ENCODE measurements at regions not wholly inside any gene's neighbourhood (a gene's known extent, or its start where the extent isn't known, plus 50 kb on each side); places are given as distances from the start of the nearest gene placed in this dataset.

DNA sequence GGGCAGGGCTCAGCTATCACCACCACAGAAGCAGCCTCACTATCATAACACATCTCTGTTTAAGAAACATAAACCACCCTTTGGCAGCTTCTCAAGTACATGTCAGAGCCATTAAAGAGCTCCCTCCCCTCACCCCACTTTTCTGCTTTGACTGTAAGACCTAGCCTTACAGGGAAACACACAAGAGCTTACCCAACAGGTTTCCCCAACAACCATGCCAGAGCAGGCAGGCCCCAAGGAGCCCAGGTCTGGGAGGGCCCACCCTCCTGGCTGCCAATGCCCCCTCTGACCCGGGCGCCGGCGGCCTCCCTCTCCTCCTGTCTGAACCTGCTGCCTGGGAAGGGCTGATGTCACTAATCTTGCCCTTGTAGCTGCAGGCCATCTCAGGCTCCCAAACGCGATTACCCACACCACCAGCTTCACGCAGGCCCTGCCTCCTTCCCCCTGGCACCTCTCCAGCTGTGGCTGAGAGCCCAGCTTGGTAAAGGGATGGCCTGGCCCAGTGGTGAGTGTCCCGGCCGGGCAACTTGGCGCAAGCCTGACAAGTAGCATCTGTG, 402.0 kb downstream of the MAFB start:
- Histone ChIP-seq H3K27me3 (ENCODE audit: control insufficient read depth, insufficient read depth, low read length) (peaks cover 4% of the 10 kb centered on the region), H3K4me3 (ENCODE audit: low read depth, low read length) (no peak overlapping the region), H3K9me3 (ENCODE audit: control insufficient read depth, insufficient read depth, low read length) (no peaks in the 10 kb centered on the region), H3K27ac (ENCODE audit: low read depth, low read length) (no peak overlapping the region)
- ChIA-PET POLR2A (no interaction called here), CTCF (no interaction called here)
- TF ChIP-seq, protein P1, sequence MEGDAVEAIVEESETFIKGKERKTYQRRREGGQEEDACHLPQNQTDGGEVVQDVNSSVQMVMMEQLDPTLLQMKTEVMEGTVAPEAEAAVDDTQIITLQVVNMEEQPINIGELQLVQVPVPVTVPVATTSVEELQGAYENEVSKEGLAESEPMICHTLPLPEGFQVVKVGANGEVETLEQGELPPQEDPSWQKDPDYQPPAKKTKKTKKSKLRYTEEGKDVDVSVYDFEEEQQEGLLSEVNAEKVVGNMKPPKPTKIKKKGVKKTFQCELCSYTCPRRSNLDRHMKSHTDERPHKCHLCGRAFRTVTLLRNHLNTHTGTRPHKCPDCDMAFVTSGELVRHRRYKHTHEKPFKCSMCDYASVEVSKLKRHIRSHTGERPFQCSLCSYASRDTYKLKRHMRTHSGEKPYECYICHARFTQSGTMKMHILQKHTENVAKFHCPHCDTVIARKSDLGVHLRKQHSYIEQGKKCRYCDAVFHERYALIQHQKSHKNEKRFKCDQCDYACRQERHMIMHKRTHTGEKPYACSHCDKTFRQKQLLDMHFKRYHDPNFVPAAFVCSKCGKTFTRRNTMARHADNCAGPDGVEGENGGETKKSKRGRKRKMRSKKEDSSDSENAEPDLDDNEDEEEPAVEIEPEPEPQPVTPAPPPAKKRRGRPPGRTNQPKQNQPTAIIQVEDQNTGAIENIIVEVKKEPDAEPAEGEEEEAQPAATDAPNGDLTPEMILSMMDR (IDR thresholded peaks at IDR 0.05; ENCODE audit: low read depth, low read length), result no peak
- no peak for DNase-seq (ENCODE audit: low read depth, low spot score)

DNA sequence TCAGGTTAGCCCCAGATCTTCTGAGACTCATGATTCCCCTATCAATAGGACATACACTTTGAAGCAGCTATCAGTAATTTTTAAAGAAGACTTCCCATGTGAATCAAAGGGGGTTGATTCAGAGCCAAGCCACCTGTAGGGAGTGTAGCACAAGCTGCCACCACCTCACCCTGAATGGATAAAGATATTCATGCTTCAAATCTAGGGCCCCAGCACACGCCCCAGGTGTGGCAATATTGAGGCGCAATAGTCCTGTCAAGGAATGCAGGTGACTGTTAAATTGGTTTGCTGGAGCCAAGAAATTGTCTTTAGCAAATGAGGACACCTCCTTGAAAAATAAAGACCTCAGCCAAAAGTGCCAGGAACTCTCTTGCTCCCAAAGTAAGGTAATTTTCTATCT, 404.4 kb downstream of the MAFB start:
- ChIA-PET POLR2A (no interaction called here), CTCF (no interaction called here)
- Histone ChIP-seq H3K9me3 (ENCODE audit: control insufficient read depth, insufficient read depth, low read length) (no peaks in the 10 kb centered on the region), H3K27me3 (ENCODE audit: control insufficient read depth, insufficient read depth, low read length) (peaks cover 4% of the 10 kb centered on the region), H3K27ac (ENCODE audit: low read depth, low read length) (no peak overlapping the region), H3K4me3 (ENCODE audit: low read depth, low read length) (no peak overlapping the region)
- TF ChIP-seq, protein P1 (IDR thresholded peaks at IDR 0.05; ENCODE audit: low read depth, low read length), result no peak
- DNase-seq (ENCODE audit: low read depth, low spot score), result no peak

DNA sequence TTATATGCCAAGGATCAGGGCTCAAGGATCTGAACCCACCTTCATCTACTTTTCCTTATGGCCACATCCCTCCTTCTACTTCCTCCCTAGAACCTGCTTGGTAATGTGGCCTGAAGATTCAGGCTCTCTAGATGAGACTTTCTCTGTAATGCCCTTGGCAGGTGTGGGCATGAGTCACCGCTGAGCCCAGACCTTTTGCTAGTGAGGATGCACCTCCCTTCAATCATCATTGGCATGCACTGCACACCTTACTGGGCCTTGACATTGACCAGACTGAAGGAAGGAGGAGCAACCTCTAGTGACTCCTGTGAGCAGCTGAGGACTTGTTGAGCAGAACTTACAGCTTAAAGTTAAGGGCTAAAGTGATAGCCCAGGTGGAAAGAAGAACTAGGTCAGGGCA, 405.3 kb downstream of the MAFB start:
- DNase-seq (ENCODE audit: low read depth, low spot score), result no peak
- no peak overlapping the region for H3K27ac ChIP-seq (ENCODE audit: low read depth, low read length)
- CTCF ChIA-PET, result interaction anchor here (0.6 kb wide), 1 partner anchor 118 kb away, joined by 3 read pairs; no protein-coding TSS in a partner anchor
- TF ChIP-seq, protein P1 (IDR thresholded peaks at IDR 0.05; ENCODE audit: low read depth, low read length), result no peak
- POLR2A ChIA-PET, result no interaction called here
- H3K27me3 ChIP-seq (ENCODE audit: control insufficient read depth, insufficient read depth, low read length), result peaks cover 4% of the 10 kb centered on the region
- H3K9me3 ChIP-seq (ENCODE audit: control insufficient read depth, insufficient read depth, low read length), result no peaks in the 10 kb centered on the region
- H3K4me3 ChIP-seq (ENCODE audit: low read depth, low read length), result no peak overlapping the region

DNA sequence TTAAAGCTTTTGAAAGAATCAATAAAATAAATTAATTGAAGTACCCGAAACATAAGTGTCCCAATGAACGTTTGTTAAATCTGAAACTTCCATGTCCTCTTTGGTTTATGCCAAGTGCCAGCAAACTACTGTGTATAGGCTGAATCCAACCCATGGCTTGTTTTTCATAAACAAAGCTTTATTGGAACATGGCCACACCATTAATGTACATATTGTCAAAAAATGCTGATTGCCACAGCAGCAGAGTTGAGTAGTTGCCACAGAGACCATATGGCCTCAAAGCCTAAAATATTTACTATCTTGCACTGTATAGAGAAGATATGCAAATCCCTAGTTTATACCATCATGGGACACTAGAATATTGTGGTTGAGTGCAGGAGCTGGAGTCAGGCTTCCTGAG, 406.1 kb downstream of the MAFB start:
- peaks cover 4% of the 10 kb centered on the region for H3K27me3 ChIP-seq (ENCODE audit: control insufficient read depth, insufficient read depth, low read length)
- no peak overlapping the region for H3K4me3 ChIP-seq (ENCODE audit: low read depth, low read length)
- DNase-seq (ENCODE audit: low read depth, low spot score), result no peak
- no peaks in the 10 kb centered on the region for H3K9me3 ChIP-seq (ENCODE audit: control insufficient read depth, insufficient read depth, low read length)
- ChIA-PET POLR2A (no interaction called here), CTCF (no interaction called here)
- TF ChIP-seq, protein P1 (IDR thresholded peaks at IDR 0.05; ENCODE audit: low read depth, low read length), result no peak
- no peak overlapping the region for H3K27ac ChIP-seq (ENCODE audit: low read depth, low read length)

DNA sequence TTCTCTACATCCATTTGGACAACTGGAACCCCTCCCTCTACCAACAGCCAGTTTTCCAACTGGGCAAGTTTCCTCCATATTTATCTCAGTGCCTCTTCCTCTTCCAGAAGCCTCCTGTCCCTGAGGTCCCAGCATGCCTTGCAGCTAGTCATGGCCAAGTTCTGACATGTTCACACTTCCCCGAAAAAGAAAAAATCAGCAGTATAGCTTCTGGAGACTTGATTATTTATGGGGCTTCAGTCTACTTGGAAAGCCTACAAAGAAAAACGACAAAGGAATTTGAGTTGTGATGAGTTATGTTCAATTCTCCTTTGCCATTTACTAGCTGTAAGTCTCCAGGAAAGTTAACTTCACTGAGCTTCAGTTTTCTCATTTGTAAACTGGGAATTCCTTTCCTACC, 406.5 kb downstream of the MAFB start:
- ChIA-PET POLR2A (no interaction called here), CTCF (interaction anchor here (0.5 kb wide), 1 partner anchor 407 kb away, joined by 3 read pairs; no protein-coding TSS in a partner anchor)
- TF ChIP-seq, protein P1 (IDR thresholded peaks at IDR 0.05; ENCODE audit: low read depth, low read length), result no peak
- peaks cover 4% of the 10 kb centered on the region for H3K27me3 ChIP-seq (ENCODE audit: control insufficient read depth, insufficient read depth, low read length)
- no peaks in the 10 kb centered on the region for H3K9me3 ChIP-seq (ENCODE audit: control insufficient read depth, insufficient read depth, low read length)
- H3K4me3 ChIP-seq (ENCODE audit: low read depth, low read length), result no peak overlapping the region
- H3K27ac ChIP-seq (ENCODE audit: low read depth, low read length), result no peak overlapping the region
- no peak for DNase-seq (ENCODE audit: low read depth, low spot score)

Data from AG04450 (cell line).